ENCODE measurements at regions not wholly inside any gene's neighbourhood (a gene's known extent, or its start where the extent isn't known, plus 50 kb on each side); places are given as distances from the start of the nearest gene placed in this dataset.

DNA sequence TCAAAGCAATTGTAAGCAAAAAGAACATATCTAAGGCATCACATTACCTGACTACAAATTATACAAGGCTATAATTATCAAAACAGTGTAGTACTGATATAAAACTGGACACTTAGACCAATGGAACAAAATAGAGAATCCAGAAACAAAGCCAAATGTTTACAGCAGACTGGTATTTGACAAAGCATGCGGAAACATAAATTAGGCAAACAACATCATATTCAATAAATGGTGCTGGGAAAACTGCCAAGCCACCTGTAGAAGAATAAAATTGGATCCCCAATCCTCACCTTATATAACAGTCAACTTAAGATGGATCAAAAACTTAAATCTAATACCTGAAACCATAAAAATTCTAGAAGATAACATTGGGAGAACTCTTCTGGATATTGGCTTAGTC is 240.8 kb upstream of the POM121L12 start:
- DNase-seq (ENCODE audit: low spot score): no peak
- no peaks in the 10 kb centered on the region for H3K36me3 ChIP-seq
- H3K4me1 ChIP-seq (replicated peaks): no peaks in the 10 kb centered on the region
- no peak for TF ChIP-seq POLR2AphosphoS5 (IDR thresholded peaks at IDR 0.05)
- TF ChIP-seq CTCF (IDR thresholded peaks at IDR 0.05): no peak
- TF ChIP-seq POLR2A (IDR thresholded peaks at IDR 0.05): no peak
- intact Hi-C loops (cut with DNase I): no loop called here
- no peaks in the 10 kb centered on the region for H3K9me3 ChIP-seq
- WGBS: 84% methylated on average over 1 of the region's 1 CpG
- H3K4me3 ChIP-seq: no peak overlapping the region
- H3K27me3 ChIP-seq (replicated peaks; ENCODE audit: insufficient read depth): no peaks in the 10 kb centered on the region
- H3K27ac ChIP-seq: no peak overlapping the region

DNA sequence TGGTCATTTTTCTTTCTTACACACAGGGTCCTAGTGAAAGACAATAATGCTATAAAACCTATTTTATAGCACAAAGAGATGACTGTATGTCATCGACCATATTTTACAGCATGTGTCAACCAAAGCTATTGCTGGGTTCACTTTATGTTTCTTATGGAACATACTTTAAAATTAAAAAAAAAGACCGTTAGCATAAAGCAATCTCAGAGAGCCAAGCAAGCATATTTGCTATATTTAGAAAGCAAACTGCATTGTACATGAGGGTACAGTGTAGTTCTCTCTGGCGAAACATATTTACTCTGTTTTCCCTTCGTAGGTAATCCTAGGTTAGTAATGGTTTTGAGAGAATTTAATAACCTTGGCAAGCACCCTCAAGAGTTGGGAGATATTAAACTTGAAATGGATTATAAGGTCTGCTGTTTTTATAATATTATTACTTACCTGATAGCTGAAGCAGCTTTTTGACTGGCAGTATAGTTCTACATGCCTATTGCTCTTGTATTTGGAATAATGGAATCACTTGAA is 244.2 kb upstream of the POM121L12 start:
- TF ChIP-seq POLR2AphosphoS5 (IDR thresholded peaks at IDR 0.05): no peak
- H3K4me1 ChIP-seq (replicated peaks): no peaks in the 10 kb centered on the region
- WGBS: 46% methylated on average over 4 of the region's 4 CpGs
- no peak for DNase-seq (ENCODE audit: low spot score)
- no peaks in the 10 kb centered on the region for H3K9me3 ChIP-seq
- no peaks in the 10 kb centered on the region for H3K36me3 ChIP-seq
- intact Hi-C loops (cut with DNase I): no loop called here
- no peak overlapping the region for H3K27ac ChIP-seq
- H3K4me3 ChIP-seq: no peak overlapping the region
- no peaks in the 10 kb centered on the region for H3K27me3 ChIP-seq (replicated peaks; ENCODE audit: insufficient read depth)

DNA sequence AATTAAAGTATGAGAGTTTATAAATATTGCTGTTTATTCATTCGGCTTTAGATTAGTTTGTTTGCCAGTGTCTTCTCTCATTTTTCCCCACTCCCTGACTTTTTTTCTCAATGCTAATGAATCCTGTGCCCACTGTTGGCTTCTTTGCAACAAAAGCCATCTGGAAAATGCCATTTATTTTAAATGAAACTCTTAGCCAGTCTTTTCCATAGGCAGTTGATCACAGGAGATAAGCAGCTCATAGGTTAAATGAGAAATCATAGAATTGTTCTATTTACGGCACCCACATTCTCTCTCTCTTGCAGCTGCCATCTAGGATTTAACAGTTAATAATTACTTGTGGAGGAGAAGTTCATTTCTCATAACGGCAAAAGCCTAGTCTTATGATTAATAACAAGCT is 249.3 kb upstream of the POM121L12 start:
- Histone ChIP-seq H3K27me3 (replicated peaks; ENCODE audit: insufficient read depth) (no peaks in the 10 kb centered on the region), H3K36me3 (no peaks in the 10 kb centered on the region), H3K4me3 (no peak overlapping the region), H3K4me1 (replicated peaks) (no peaks in the 10 kb centered on the region), H3K9me3 (no peaks in the 10 kb centered on the region), H3K27ac (no peak overlapping the region)
- intact Hi-C loops (cut with DNase I): no loop called here
- DNase-seq (ENCODE audit: low spot score): no peak
- WGBS: 81% methylated on average over 3 of the region's 3 CpGs
- TF ChIP-seq POLR2AphosphoS5 (IDR thresholded peaks at IDR 0.05): no peak
- no peak for TF ChIP-seq CTCF (IDR thresholded peaks at IDR 0.05)
- TF ChIP-seq POLR2A (IDR thresholded peaks at IDR 0.05): no peak

DNA sequence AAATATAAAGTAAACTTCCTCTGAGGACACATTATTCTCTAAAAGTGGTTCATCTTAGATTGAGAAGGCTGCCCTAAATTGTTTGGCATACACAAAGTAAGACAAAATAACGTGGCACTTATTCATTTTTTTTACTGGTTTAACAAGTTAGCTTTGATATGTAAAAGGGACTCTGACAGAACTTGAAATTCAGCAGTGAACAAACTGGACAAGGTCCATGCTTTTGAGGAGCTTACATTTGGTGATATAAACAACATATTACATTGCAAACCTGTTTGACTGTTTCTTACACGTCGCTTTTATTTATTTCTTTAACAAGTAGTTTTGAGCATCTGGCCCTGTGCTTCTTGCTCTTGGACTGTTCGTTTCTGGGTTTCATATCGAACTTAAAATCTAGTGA is 253.1 kb upstream of the POM121L12 start:
- WGBS: 31% methylated on average over 5 of the region's 5 CpGs
- no peak overlapping the region for H3K27ac ChIP-seq
- DNase-seq (ENCODE audit: low spot score): no peak
- H3K27me3 ChIP-seq (replicated peaks; ENCODE audit: insufficient read depth): no peaks in the 10 kb centered on the region
- H3K4me3 ChIP-seq: no peak overlapping the region
- no peak for TF ChIP-seq CTCF (IDR thresholded peaks at IDR 0.05)
- TF ChIP-seq POLR2A (IDR thresholded peaks at IDR 0.05): no peak
- TF ChIP-seq POLR2AphosphoS5 (IDR thresholded peaks at IDR 0.05): no peak
- H3K36me3 ChIP-seq: no peaks in the 10 kb centered on the region
- intact Hi-C loops (cut with DNase I): no loop called here
- H3K9me3 ChIP-seq: no peaks in the 10 kb centered on the region
- no peaks in the 10 kb centered on the region for H3K4me1 ChIP-seq (replicated peaks)

- H3K4me3 ChIP-seq: no peak overlapping the region
- intact Hi-C loops (cut with DNase I): no loop called here
- no peaks in the 10 kb centered on the region for H3K4me1 ChIP-seq (replicated peaks)
- H3K9me3 ChIP-seq: no peaks in the 10 kb centered on the region
- 72% methylated on average over 4 of the region's 4 CpGs for WGBS
- no peaks in the 10 kb centered on the region for H3K36me3 ChIP-seq
- H3K27ac ChIP-seq: no peak overlapping the region
- TF ChIP-seq POLR2AphosphoS5 (IDR thresholded peaks at IDR 0.05): no peak
- no peak for TF ChIP-seq CTCF (IDR thresholded peaks at IDR 0.05)
- TF ChIP-seq POLR2A (IDR thresholded peaks at IDR 0.05): no peak
- no peak for DNase-seq (ENCODE audit: low spot score)
- H3K27me3 ChIP-seq (replicated peaks; ENCODE audit: insufficient read depth): no peaks in the 10 kb centered on the region
Observed at GRCh38 chr7:52781250-52781649, 254.2 kb upstream of the POM121L12 start.
